ENCODE measurements at regions not wholly inside any gene's neighbourhood (a gene's known extent, or its start where the extent isn't known, plus 50 kb on each side); places are given as distances from the start of the nearest gene placed in this dataset.

GRCh38 chr11:10401696-10402392 is 53.2 kb upstream of the AMPD3 start:
- Histone ChIP-seq H3K27ac (no peak overlapping the region), H3K27me3 (no peaks in the 10 kb centered on the region), H3K36me3 (no peaks in the 10 kb centered on the region), H3K4me1 (peaks cover 14% of the 10 kb centered on the region), H3K9me3 (no peaks in the 10 kb centered on the region), H3K4me3 (no peak overlapping the region)
- no peak for DNase-seq (ENCODE audit: low spot score in 2 of 2)
- WGBS: 68% methylated on average over 4 of the region's 4 CpGs
- TF ChIP-seq POLR2A (IDR thresholded peaks at IDR 0.05): no peak
- TF ChIP-seq EP300 (IDR thresholded peaks at IDR 0.05): no peak
- TF ChIP-seq POLR2AphosphoS5 (IDR thresholded peaks at IDR 0.05): no peak
- TF ChIP-seq CTCF (IDR thresholded peaks at IDR 0.05): no peak

All from suprapubic skin (tissue), 4 donors.